Mammary epithelial cell (primary cell): ENCODE measurements at regions not wholly inside any gene's neighbourhood (a gene's known extent, or its start where the extent isn't known, plus 50 kb on each side); places are given as distances from the start of the nearest gene placed in this dataset.

Source experiments
- CTCF ChIP-seq, 2 donors: IDR thresholded peaks in 1 of 2; conservative IDR thresholded peaks in 1 of 2; 2 replicates each; pipeline ENCODE4 v1.5.1; 2011 to 2012; ENCODE audit warnings: inconsistent platforms in 2 of 2, low read length in 2 of 2, mild to moderate bottlenecking in 2 of 2, control low read depth in 1 of 2, low read depth in 1 of 2; ENCODE audit not compliant: insufficient read depth in 1 of 2; ENCODE audit errors: extremely low read depth in 1 of 2
- EZH2 ChIP-seq: IDR thresholded peaks from 2 replicates; pipeline ENCODE4 v1.6.1; 2012; ENCODE audit warnings: low read length, inconsistent platforms, borderline replicate concordance

DNA sequence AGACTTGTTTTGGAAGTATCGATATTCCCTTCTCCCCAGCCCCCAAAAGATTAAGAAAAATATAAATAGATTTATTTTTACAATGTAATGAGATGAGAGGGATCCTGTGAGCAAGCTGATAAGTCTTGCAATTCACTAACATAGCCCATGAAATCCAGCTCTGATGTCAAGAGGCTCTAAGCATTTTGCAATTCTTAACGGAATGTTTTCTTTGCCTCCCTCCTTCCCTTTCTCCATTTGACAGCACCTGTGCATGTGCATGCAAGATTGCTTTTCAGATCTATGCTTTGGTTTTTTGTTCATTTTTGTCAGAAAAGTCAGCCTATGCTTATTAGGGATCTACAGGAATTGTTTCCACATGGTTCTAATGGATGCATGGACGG, 169.9 kb downstream of the SLIT2 start:
- TF ChIP-seq CTCF (conservative IDR thresholded peaks at IDR 0.05 in 1 of 2, IDR thresholded peaks at IDR 0.05 in 1 of 2; ENCODE audit: extremely low read depth in 1 of 2, insufficient read depth in 1 of 2, low read depth in 1 of 2, low read length in 2 of 2) = no peak
- TF ChIP-seq EZH2 = no peak
